ENCODE measurements at regions not wholly inside any gene's neighbourhood (a gene's known extent, or its start where the extent isn't known, plus 50 kb on each side); places are given as distances from the start of the nearest gene placed in this dataset.

DNA sequence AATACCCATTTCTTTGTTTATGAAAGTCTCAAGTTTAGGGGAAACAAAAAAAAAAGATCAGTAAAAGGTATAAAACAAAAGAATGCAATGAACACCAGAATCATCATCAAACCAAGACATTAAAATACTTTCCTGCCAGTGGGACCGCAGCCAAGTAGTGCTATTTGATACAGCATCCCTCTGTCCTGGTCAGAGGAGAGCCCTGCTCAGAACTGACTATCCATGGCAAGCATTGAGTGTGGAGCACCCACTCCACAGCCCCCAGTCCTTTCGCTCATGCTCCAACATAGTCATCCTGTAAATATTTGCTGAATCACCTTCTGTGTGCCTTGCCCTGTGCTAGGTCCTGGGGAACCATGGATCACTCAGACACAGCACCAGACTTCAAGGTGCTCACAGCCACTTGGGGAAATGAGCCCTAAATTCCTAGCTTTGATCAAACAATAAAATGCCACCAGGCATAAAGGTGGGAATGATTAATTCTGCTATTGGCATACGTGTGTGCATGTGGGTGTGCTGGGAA is 213.6 kb upstream of the TBX20 start:
- TF ChIP-seq, protein P1, sequence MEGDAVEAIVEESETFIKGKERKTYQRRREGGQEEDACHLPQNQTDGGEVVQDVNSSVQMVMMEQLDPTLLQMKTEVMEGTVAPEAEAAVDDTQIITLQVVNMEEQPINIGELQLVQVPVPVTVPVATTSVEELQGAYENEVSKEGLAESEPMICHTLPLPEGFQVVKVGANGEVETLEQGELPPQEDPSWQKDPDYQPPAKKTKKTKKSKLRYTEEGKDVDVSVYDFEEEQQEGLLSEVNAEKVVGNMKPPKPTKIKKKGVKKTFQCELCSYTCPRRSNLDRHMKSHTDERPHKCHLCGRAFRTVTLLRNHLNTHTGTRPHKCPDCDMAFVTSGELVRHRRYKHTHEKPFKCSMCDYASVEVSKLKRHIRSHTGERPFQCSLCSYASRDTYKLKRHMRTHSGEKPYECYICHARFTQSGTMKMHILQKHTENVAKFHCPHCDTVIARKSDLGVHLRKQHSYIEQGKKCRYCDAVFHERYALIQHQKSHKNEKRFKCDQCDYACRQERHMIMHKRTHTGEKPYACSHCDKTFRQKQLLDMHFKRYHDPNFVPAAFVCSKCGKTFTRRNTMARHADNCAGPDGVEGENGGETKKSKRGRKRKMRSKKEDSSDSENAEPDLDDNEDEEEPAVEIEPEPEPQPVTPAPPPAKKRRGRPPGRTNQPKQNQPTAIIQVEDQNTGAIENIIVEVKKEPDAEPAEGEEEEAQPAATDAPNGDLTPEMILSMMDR (IDR thresholded peaks at IDR 0.05 in 4 of 5, conservative IDR thresholded peaks at IDR 0.05 in 1 of 5): no peak
- no peak for TF ChIP-seq POLR2A (IDR thresholded peaks at IDR 0.05)

Measured in gastrocnemius medialis (tissue), 4 donors.